ENCODE measurements at regions not wholly inside any gene's neighbourhood (a gene's known extent, or its start where the extent isn't known, plus 50 kb on each side); places are given as distances from the start of the nearest gene placed in this dataset.

DNA sequence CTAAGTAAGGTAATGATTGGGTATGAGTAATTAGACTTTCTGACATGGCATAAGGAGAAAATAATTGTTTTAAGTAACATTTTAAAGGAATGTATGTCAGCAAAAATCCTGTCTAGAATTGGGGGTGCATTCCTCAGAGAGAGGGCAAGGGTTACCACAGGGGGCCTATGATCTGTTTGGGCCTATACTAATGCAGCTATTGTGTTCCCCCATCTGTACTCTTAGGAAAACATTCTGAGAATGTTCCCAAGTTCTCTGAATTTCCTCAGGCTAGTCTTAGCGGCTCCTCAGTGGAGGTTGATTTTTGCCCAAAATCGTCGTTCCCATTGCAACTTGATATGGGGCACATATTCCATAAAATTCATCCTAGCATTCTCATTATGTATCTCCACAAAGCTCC lies 1216.4 kb upstream of the GBE1 start:
- TF ChIP-seq, protein P1, sequence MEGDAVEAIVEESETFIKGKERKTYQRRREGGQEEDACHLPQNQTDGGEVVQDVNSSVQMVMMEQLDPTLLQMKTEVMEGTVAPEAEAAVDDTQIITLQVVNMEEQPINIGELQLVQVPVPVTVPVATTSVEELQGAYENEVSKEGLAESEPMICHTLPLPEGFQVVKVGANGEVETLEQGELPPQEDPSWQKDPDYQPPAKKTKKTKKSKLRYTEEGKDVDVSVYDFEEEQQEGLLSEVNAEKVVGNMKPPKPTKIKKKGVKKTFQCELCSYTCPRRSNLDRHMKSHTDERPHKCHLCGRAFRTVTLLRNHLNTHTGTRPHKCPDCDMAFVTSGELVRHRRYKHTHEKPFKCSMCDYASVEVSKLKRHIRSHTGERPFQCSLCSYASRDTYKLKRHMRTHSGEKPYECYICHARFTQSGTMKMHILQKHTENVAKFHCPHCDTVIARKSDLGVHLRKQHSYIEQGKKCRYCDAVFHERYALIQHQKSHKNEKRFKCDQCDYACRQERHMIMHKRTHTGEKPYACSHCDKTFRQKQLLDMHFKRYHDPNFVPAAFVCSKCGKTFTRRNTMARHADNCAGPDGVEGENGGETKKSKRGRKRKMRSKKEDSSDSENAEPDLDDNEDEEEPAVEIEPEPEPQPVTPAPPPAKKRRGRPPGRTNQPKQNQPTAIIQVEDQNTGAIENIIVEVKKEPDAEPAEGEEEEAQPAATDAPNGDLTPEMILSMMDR (conservative IDR thresholded peaks at IDR 0.05; ENCODE audit: low read depth, low read length), result no peak
- TF ChIP-seq EZH2 (IDR thresholded peaks at IDR 0.05; ENCODE audit: low read length, unreplicated experiment) (no peak), EZH2phosphoT487 (IDR thresholded peaks at IDR 0.05; ENCODE audit: borderline replicate concordance, low read length) (no peak)

Measured in PC-3 (cell line).